ENCODE measurements at regions not wholly inside any gene's neighbourhood (a gene's known extent, or its start where the extent isn't known, plus 50 kb on each side); places are given as distances from the start of the nearest gene placed in this dataset.

DNA sequence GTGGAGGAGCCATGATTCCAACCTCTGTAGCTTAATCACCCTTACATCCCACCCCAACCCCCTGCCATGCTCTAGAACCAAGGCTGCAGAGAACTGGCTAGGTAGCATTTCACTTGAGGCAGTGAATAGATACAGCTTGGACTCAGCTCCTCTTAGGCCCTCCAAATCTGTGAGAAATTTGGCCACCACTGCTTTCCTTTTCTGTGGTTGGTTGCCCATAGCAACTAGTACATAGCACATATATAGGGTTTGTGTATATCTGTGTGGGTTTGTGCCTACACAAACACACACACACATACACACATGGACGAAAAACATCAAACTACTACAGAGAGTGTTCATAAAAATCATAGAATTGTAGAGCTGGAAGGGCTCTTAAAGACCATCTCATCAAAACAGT is 52.0 kb upstream of the CCDC160 start:
- Mint-ChIP-seq H3K27me3 (ENCODE audit: low read depth) (no peaks in the 10 kb centered on the region), H3K4me3 (no peak overlapping the region), H3K36me3 (ENCODE audit: low read depth) (no peaks in the 10 kb centered on the region), H3K9me3 (peaks cover 3% of the 10 kb centered on the region), H3K4me1 (peaks cover 71% of the 10 kb centered on the region), H3K27ac (ENCODE audit: unreplicated experiment) (no peak overlapping the region)
- TF ChIP-seq, protein P1, sequence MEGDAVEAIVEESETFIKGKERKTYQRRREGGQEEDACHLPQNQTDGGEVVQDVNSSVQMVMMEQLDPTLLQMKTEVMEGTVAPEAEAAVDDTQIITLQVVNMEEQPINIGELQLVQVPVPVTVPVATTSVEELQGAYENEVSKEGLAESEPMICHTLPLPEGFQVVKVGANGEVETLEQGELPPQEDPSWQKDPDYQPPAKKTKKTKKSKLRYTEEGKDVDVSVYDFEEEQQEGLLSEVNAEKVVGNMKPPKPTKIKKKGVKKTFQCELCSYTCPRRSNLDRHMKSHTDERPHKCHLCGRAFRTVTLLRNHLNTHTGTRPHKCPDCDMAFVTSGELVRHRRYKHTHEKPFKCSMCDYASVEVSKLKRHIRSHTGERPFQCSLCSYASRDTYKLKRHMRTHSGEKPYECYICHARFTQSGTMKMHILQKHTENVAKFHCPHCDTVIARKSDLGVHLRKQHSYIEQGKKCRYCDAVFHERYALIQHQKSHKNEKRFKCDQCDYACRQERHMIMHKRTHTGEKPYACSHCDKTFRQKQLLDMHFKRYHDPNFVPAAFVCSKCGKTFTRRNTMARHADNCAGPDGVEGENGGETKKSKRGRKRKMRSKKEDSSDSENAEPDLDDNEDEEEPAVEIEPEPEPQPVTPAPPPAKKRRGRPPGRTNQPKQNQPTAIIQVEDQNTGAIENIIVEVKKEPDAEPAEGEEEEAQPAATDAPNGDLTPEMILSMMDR (conservative IDR thresholded peaks at IDR 0.05): no peak
- DNase-seq (ENCODE audit: low read depth, low spot score): no peak

- peak overlapping the region; percentile 81 for H3K4me3 Mint-ChIP-seq
- DNase-seq (ENCODE audit: low read depth, low spot score): no peak
- H3K36me3 Mint-ChIP-seq (ENCODE audit: low read depth): no peaks in the 10 kb centered on the region
- peaks cover 3% of the 10 kb centered on the region for H3K9me3 Mint-ChIP-seq
- peak overlapping the region; percentile 98 for H3K27ac Mint-ChIP-seq (ENCODE audit: unreplicated experiment)
- TF ChIP-seq, protein P1 (conservative IDR thresholded peaks at IDR 0.05): peak; percentile 21
- no peaks in the 10 kb centered on the region for H3K27me3 Mint-ChIP-seq (ENCODE audit: low read depth)
- peaks cover 68% of the 10 kb centered on the region for H3K4me1 Mint-ChIP-seq
Observed at GRCh38 chrX:134186362-134187121, 50.4 kb upstream of the CCDC160 start.

All from neural crest cell (in vitro differentiated cells).